C4-2B (cell line): ENCODE measurements at regions not wholly inside any gene's neighbourhood (a gene's known extent, or its start where the extent isn't known, plus 50 kb on each side); places are given as distances from the start of the nearest gene placed in this dataset.
"Not testable (repeated sequence)": the region's sequence is repeated elsewhere in the genome, so short reads cannot be mapped to it uniquely, and the experiment has no call there.

Source experiments
- ZFX ChIP-seq: fragments of 450-650 bp; IDR thresholded peaks from 2 replicates; pipeline ENCODE4 v1.6.1; 2017
- TF ChIP-seq, protein P1 (sequence below): fragments of 450-650 bp; conservative IDR thresholded peaks from 2 replicates; pipeline ENCODE4 v1.5.1; 2017; ENCODE audit warnings: mild to moderate bottlenecking

DNA sequence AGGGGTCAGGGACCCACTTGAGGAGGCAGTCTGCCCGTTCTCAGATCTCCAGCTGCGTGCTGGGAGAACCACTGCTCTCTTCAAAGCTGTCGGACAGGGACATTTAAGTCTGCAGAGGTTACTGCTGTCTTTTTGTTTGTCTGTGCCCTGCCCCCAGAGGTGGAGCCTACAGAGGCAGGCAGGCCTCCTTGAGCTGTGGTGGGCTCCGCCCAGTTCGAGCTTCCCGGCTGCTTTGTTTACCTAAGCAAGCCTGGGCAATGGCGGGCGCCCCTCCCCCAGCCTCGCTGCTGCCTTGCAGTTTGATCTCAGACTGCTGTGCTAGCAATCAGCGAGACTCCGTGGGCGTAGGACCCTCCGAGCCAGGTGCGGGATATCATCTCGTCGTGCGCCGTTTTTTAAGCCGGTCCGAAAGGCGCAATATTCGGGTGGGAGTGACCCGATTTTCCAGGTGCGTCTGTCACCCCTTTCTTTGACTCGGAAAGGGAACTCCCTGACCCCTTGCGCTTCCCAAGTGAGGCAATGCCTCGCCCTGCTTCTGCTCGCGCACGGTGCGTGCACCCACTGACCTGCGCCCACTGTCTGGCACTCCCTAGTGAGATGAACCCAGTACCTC, 131.6 kb downstream of the CD164 start:
- TF ChIP-seq, protein P1, sequence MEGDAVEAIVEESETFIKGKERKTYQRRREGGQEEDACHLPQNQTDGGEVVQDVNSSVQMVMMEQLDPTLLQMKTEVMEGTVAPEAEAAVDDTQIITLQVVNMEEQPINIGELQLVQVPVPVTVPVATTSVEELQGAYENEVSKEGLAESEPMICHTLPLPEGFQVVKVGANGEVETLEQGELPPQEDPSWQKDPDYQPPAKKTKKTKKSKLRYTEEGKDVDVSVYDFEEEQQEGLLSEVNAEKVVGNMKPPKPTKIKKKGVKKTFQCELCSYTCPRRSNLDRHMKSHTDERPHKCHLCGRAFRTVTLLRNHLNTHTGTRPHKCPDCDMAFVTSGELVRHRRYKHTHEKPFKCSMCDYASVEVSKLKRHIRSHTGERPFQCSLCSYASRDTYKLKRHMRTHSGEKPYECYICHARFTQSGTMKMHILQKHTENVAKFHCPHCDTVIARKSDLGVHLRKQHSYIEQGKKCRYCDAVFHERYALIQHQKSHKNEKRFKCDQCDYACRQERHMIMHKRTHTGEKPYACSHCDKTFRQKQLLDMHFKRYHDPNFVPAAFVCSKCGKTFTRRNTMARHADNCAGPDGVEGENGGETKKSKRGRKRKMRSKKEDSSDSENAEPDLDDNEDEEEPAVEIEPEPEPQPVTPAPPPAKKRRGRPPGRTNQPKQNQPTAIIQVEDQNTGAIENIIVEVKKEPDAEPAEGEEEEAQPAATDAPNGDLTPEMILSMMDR, result not testable (repeated sequence)
- not testable (repeated sequence) for TF ChIP-seq ZFX
